GM23338 (cell line): ENCODE measurements at regions not wholly inside any gene's neighbourhood (a gene's known extent, or its start where the extent isn't known, plus 50 kb on each side); places are given as distances from the start of the nearest gene placed in this dataset. TPM values are rescaled to one million over a fixed set of nuclear protein-coding genes. Genes with fewer than 3 reads are reported as not detected.

Source experiments
- small RNA-seq: library from RNA; depleted of rRNA; stranded (forward); fragments of <200 nt; gene quantifications from one replicate; pipeline ENCODE3, GENCODE V24; 2014; ENCODE audit warnings: low replicate concordance

Small RNAs in the stretch of these regions (small RNA-seq; reads per million reads assigned to genes)
- gene RNU6-929P: not detected
